COLO829 (cell line): ENCODE measurements at regions not wholly inside any gene's neighbourhood (a gene's known extent, or its start where the extent isn't known, plus 50 kb on each side); places are given as distances from the start of the nearest gene placed in this dataset.

Experiments used
- DNase-seq: peaks from one replicate; pipeline ENCODE4 v3.0.0; 2012; ENCODE audit warnings: low spot score

- no peak for DNase-seq
These were observed 95.5 kb upstream of the COL8A1 start for GRCh38 chr3:99542767-99543518.

DNA sequence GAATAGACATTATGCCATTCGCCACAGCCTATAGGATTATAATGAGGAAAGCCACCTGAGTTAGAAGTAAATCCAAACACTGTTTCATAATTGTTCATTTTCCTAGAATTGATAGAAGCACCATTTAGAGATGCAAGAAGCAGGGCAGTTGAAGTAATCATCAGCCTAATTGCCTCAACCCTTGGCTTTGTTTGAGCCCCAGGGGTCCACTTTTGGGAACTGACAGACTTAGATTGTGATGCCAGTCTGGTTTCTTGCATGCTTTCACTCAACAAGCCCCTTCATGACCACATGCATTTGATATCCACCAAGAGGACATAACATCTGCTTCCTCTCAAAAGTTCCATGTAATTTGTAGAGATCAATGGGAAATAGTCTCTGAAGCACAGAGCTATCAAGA lies 97.2 kb upstream of the COL8A1 start:
- no peak for DNase-seq

- no peak for DNase-seq
These were observed 101.0 kb upstream of the COL8A1 start for GRCh38 chr3:99537416-99537815.

- DNase-seq: no peak
These were observed 101.7 kb upstream of the COL8A1 start for GRCh38 chr3:99536555-99537314.

DNA sequence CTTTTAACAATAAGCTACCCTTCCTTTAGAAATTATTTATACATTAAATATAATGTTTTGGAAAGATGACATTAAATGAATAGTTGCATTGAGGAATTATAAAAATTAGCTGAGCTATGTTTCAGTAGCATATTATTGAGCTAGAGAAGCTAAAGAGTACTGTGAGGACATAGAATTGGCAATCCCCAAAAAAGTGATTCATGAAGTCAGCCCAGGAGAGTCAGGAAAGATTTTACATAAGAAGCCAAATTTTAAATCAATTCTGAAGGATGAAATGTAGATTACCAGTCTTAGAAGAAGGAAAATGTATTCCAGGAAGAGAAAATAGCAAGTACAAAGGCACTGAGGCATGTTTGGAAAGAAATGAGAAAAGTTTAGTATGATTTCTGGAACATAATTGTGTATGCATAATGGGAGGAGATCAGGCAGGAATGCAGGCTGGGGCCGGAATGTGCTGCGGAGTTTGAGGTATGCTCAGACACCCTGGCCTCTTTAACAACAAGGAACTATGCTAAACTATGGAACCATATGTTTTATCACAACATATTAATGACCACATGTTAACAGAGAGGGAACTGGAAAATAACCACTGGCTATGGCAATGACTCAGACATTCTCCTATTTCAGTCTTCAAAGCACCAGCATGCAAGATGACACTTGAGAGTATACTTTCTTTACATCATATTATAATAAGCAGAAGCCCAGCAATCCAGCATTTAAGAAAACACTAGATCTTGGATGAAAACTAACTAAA lies 103.3 kb upstream of the COL8A1 start:
- DNase-seq: peak; percentile 56

GRCh38 chr3:99532246-99532645 lies 106.1 kb upstream of the COL8A1 start:
- DNase-seq: peak; percentile 75

GRCh38 chr3:99529265-99529664 lies 109.1 kb upstream of the COL8A1 start:
- no peak for DNase-seq

GRCh38 chr3:99526921-99527320 lies 111.5 kb upstream of the COL8A1 start:
- no peak for DNase-seq

- DNase-seq: no peak
These were observed 113.8 kb upstream of the COL8A1 start for GRCh38 chr3:99524559-99524958.

DNA sequence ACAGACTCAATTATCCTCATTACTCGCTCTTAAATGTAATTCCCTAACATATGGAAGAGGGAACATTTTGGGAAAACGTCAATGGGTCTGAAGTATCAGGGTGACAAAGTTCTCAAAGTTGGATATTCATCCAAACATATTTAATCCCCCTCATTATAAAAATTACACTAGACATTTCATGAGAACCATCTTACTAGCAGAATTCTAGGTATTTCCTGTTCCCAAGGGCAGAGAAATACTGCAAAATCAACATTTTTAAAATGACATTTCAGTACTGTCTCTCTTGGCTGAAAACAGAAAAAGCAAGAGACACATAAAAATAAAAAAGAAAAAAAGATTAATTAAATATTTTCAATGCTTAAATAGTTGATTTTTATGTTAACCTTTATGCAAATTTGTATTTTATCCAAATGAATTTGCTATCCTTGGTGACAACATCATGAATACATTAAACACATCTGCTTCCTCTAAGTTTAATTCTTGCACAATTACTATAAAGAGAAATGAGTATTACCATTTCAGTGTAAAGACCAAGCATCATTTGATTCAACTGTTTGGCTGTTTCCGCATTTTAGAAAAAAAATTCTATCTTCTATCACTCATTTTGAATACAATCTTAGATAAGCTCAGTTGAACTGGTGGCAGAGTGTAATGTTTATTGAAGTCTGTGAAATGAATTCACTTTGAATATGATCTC lies 114.8 kb upstream of the COL8A1 start:
- DNase-seq: no peak

DNA sequence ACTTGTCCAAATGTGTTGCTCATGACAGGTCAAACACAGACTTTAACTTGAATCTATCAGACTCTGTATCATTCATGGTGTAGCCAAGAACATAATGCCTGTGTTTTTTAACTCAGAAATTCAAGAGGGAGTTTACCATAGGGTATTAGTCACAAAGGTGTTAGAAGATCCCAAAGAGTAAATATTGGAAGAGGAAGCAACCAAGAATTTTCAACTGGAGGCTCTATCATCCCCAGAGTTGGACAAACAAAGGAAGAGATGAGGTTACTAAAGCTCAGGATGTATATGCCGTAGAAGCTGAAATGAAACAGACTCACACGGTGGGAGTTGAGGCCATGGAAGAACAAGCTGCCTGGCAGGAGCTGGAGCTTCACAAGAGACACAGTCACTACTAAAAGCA lies 116.2 kb upstream of the COL8A1 start:
- no peak for DNase-seq

- DNase-seq: peak; percentile 49
These were observed 116.8 kb upstream of the COL8A1 start for GRCh38 chr3:99521551-99521950.

- DNase-seq: no peak
These were observed 117.9 kb upstream of the COL8A1 start for GRCh38 chr3:99520513-99520912.

DNA sequence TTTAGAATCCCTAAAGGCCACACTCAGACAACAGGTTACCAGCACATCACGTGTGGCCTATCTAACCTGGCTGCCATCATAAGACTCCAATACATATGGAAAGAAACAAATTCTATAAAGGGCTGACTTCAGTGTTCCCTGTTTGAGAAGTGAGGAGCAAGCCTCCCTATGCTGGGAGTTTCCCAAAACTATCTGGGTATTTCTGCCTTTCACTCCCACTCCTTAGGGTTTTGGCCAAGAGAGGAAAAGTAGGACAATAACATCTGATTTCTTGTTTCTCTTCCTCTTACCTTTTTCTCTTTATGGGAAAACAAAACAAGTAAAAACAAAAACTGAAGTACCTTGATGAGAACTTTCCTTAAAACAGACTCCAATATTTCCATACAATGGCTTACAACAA lies 121.5 kb upstream of the COL8A1 start:
- DNase-seq: no peak

DNA sequence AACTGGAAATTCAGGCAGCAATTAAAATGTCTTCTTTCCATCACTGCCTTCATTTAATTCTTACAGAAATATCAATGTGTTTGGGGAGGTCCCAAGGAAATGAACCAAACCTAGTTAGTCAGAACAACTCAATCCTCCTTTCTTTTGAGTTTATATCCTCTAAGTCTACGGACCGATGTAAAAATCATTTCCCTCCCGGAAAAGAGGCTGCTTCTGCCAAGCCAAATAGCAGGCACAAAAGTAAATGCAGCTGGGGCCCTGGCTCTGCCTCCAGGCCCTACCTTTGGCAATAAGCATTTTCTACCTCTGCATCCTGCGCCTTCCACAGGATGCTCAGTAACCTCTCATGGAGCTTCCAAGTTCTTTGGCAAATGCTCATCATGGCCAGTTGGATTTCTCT lies 122.5 kb upstream of the COL8A1 start:
- no peak for DNase-seq

DNA sequence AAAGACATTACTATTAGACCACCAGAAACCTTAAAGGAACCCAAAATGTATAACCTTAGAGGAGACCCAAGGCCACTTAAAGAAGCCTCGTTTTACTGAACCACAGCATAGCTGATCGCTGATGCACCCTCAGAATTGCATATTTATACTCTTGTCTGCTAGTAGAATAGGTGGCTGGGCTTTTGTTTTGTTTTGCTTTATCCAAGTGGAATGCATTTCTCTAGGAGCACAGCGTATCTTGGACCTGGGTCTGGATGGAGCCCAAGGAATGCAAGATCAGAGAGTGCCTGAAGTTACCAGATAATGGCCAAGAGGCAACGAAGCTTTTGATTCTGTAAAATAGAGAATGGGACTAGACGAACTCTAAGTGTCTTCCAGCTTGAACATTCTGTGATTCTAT lies 129.2 kb upstream of the COL8A1 start:
- no peak for DNase-seq

DNA sequence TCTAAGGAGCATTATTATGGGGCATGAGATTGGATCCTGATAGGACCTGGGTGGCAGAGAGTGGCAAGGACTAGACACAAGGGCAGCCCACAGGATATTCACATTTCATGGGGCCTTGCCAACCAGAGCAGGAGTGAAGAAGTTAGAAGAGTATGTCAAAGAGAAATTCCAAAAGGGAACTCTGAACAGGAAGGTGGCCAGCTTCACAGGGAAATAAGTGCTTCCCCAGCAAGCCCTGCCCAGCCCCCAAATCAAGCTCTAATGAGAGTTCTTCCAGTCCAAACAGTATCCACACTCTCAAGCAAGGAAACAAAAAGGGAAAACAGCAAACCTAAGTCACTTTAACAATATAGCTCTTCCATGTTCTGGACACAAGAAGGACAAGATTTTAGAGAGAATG lies 130.2 kb upstream of the COL8A1 start:
- DNase-seq: no peak

- no peak for DNase-seq
These were observed 132.6 kb upstream of the COL8A1 start for GRCh38 chr3:99505646-99506269.

DNA sequence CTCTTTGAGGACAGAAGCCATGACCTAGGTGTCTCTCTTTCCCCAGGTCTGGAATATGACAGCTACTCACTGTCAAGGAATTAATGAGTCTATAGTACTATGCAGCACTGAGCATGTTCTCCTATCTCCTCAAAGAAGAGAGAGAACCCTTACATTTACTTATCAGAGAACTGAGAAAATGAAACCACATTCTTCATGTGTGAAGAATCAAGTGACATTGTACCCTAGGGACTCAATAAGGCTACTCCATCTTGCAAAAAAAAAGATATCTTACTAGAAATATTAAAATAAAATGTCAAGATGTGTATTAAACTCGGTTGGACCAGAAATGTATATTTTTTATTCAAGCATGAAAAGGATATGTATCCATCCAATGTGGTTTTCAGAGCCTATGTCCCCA lies 133.2 kb upstream of the COL8A1 start:
- no peak for DNase-seq

GRCh38 chr3:99504258-99504657 lies 134.1 kb upstream of the COL8A1 start:
- no peak for DNase-seq

DNA sequence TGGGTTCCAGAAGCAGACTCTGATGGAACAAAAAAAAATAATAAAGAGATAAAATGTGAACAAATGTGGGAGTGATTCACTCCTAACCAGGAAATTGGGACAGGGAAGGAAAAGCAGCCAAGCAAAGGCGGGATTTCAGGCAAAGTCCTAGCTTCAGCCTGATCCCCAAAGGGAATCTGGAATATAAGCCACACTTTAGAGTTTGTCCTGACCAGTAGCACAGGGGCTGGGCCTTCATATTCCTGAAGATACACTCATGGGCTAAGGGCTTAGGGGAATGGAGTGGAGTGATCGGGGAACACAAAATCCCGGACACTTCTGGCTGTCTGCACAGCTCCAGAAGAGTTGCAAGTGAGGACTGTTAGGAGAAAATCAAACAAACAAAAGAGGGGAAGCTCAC lies 135.0 kb upstream of the COL8A1 start:
- DNase-seq: no peak

GRCh38 chr3:99502871-99503270 lies 135.5 kb upstream of the COL8A1 start:
- no peak for DNase-seq
